Adrenal gland (tissue), 5 donors: ENCODE measurements at regions not wholly inside any gene's neighbourhood (a gene's known extent, or its start where the extent isn't known, plus 50 kb on each side); places are given as distances from the start of the nearest gene placed in this dataset.
"Not testable (repeated sequence)": the region's sequence is repeated elsewhere in the genome, so short reads cannot be mapped to it uniquely, and the experiment has no call there.

Experiments used
- CTCF ChIP-seq, 6 experiments: fragments of 450-650 bp in 4 of 6; fragments of 200-600 bp in 2 of 6; sonication (generic) in 1 of 6; IDR thresholded peaks; 1 replicate in 5 of 6; 2 replicates in 1 of 6; pipeline versions ENCODE4 v1.5.1 to v1.8.0; 2016 to 2021; ENCODE audit warnings: antibody characterized with exemption in 6 of 6, mild to moderate bottlenecking in 2 of 6, moderate library complexity in 1 of 6
- POLR2A ChIP-seq, 2 donors: fragments of 450-650 bp; IDR thresholded peaks; one replicate each; pipeline ENCODE4 v1.6.1; 2017; ENCODE audit warnings: antibody characterized with exemption in 2 of 2, mild to moderate bottlenecking in 2 of 2, moderate library complexity in 1 of 2
- donor health status: DM: no; HTN: no; CAD: no.

GRCh38 chr11:37969336-37969735 lies 1371.3 kb upstream of the RAG2 start:
- not testable (repeated sequence) for TF ChIP-seq CTCF, POLR2A (IDR thresholded peaks at IDR 0.05)
